LNCAP (cell line): ENCODE measurements at regions not wholly inside any gene's neighbourhood (a gene's known extent, or its start where the extent isn't known, plus 50 kb on each side); places are given as distances from the start of the nearest gene placed in this dataset.

Source experiments
- CTCF ChIP-seq: fragments of 450-650 bp; IDR thresholded peaks from 2 replicates; pipeline ENCODE4 v1.5.1; 2017; ENCODE audit warnings: mild to moderate bottlenecking

- no peak for TF ChIP-seq CTCF
These were observed 331.5 kb downstream of the ARPP21 start for GRCh38 chr3:35970793-35971192.

- no peak for TF ChIP-seq CTCF
These were observed 332.4 kb downstream of the ARPP21 start for GRCh38 chr3:35971686-35972085.

- TF ChIP-seq CTCF = no peak
These were observed 335.5 kb downstream of the ARPP21 start for GRCh38 chr3:35974872-35975271.

GRCh38 chr3:35986161-35986560 is 346.8 kb downstream of the ARPP21 start:
- no peak for TF ChIP-seq CTCF

GRCh38 chr3:35987386-35987785 is 348.1 kb downstream of the ARPP21 start:
- TF ChIP-seq CTCF = no peak

- TF ChIP-seq CTCF = no peak
These were observed 352.7 kb downstream of the ARPP21 start for GRCh38 chr3:35992041-35992440.

GRCh38 chr3:36011791-36012190 is 368.5 kb upstream of the STAC start:
- TF ChIP-seq CTCF = no peak

GRCh38 chr3:36013425-36013824 is 366.9 kb upstream of the STAC start:
- TF ChIP-seq CTCF = no peak
